GM20431 (cell line): ENCODE measurements at regions not wholly inside any gene's neighbourhood (a gene's known extent, or its start where the extent isn't known, plus 50 kb on each side); places are given as distances from the start of the nearest gene placed in this dataset.

Source experiments
- in situ Hi-C: fragments of 300-500 bp; cut with MseI, MboI; formaldehyde crosslinking; loops from one replicate; pipeline ENCODE4 v1.15.0; 2020; ENCODE audit warnings: low sequenced_read_pairs; ENCODE audit not compliant: unreplicated experiment

DNA sequence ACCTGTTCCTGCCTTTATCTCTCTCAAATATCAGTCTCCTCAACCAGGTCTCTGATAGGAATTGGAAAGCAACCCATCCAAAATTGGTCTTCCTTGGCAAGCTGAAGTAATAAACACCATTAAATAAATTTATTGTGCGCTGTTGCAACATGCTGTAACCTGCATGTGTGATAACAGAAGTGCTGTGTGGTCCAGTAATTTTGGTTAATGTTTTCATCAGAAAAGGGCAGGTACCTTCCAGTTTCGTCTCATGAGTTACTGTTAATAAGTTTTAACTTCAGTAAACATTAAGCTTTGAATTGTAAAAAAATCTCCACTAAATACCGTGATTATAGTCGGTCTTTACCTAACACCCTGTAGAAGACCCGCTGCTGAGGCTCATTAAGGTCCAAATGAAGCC lies 624.7 kb downstream of the TNS3 start:
- in situ Hi-C loops: no loop called here

DNA sequence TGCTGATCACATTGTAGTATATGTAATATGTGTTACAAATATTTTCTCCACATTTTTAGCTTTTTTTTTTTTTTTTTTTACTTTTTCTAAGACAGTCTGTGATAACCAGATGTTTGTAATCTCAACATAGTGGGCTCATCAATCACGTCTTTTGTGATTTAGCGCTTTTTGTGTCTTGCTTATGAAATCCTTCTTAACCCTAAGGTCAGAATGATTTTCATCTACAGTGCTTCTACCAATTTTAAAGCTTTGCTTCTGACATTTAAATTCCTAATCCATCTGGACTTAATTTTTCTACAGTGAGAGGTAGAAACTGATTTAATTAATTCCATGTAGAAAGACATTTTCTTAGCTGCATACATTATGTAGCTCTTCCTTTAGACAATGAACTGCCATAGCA lies 626.4 kb downstream of the TNS3 start:
- in situ Hi-C loops: no loop called here

- in situ Hi-C loops: no loop called here
Measured at GRCh38 chr7:46954181-46954580, 627.7 kb downstream of the TNS3 start.

- in situ Hi-C loops: no loop called here
Measured at GRCh38 chr7:46953008-46953407, 628.9 kb downstream of the TNS3 start.

GRCh38 chr7:46949270-46949931 lies 632.5 kb downstream of the TNS3 start:
- in situ Hi-C loops: no loop called here

DNA sequence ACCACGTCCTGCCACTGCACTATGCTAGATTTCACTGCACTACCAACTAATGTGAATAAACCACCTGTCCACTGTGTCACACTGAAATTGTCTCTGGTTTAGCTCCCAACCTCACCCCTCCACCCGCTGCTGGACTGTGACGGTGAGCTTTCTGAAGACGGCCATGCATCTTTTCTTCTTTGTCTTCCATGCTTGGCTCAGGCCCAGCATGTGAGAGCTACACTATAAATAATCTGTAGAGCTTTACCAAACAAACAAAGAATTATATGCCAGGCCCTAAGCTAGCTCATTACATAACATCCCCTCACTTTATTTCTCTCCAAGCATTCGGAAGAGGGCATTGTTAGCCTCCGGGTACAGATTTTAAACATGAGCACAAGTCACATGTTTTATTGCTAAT lies 633.2 kb downstream of the TNS3 start:
- in situ Hi-C loops: no loop called here

DNA sequence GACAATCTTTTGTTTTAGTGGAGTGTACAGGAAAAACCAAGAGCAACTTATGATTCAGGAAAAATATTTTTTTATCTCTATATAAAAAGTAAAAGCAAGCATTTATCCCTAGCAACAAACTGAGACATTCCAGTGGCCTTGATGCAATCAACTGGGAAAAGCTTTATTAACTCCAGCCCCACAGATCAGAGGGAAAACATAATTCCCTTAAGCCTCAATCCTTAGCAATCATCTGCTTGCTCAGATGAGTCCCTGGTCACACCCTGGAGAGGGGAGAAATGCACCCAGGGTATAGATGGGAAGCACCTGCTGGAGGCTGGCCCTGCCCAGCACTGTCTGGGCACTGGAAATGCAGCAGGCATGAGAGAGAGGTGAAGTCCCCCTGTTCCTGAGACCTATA lies 636.6 kb downstream of the TNS3 start:
- in situ Hi-C loops: no loop called here

GRCh38 chr7:46943996-46944395 lies 637.9 kb downstream of the TNS3 start:
- in situ Hi-C loops: no loop called here

- in situ Hi-C loops: no loop called here
Measured at GRCh38 chr7:46942574-46942973, 639.3 kb downstream of the TNS3 start.

DNA sequence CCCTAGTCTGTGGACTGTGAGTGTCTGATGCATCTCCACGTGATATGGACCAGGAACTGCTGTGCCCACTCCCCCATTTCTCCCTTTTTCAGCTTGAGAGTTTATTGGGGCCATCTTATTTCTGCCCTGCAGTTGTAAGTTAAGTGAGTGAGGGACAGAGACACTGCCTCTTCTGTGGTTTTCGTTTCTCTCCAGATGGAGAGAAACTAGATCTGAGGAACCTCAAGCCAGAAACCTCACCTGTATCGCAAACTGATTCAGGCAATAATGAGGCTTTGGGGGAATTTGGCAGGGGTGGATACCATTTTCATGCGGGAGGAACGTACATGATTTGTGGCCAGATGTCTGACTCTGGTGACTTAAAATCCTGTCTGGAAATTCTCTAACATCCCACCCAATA lies 641.7 kb downstream of the TNS3 start:
- in situ Hi-C loops: no loop called here

DNA sequence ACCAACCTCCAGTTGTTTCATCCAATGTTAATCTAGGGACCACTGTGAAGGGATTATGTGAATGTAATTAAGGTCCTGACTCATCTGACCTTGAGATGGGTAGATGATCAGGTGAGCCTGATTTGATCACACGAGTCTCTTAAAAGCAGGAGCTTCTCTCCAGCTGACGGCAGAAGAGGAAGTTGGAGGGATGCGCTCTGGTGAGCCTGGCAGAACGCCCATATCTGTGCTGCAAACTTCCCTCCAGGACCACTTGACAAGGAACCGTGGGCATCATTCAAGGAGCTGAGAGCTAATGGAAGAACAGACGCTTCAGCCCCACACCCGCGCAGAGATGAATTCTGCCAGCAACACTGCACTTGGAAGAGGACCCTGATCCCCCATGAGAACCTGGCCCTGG lies 642.4 kb downstream of the TNS3 start:
- in situ Hi-C loops: no loop called here

DNA sequence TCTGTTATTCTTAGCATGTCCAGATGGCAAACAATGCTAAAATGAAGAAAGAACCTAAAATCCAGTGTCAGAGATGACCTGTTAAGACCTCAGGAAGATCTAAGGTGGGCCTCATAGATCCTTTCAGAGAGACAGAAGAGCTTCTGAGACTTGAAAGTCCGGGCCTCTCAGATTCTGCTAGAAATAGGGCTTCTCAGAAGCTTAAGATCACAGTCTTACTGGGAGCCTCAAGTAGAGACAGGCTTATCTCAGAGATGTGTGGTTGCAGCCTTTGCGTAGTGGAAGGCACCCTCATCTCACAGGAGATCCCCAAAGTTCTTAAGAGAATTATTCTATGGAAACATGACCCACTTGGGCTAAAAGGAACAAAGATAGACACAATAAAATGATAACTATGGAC lies 642.8 kb downstream of the TNS3 start:
- in situ Hi-C loops: no loop called here

- in situ Hi-C loops: no loop called here
Measured at GRCh38 chr7:46937826-46938225, 644.1 kb downstream of the TNS3 start.

- in situ Hi-C loops: no loop called here
Measured at GRCh38 chr7:46934198-46934825, 647.6 kb downstream of the TNS3 start.

DNA sequence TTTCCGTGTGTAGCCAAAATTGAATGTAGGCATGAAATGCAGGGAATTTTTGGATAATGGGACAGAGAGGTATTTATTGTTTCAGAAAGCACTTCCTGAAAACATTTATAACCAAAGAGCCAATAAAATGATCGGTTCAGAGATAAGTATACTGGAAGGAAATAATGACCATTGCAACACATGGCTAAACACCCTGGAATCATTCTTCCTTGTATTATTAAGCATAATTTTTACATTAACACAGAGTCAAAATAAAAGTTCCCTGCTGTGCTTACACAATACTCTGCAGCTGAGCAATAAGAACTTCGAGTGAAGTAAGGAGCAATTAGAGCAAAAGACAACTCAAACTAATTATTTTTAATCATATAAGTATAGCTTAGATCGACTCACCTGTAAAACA lies 648.3 kb downstream of the TNS3 start:
- in situ Hi-C loops: no loop called here

GRCh38 chr7:46932676-46933424 lies 649.1 kb downstream of the TNS3 start:
- in situ Hi-C loops: no loop called here

GRCh38 chr7:46932306-46932675 lies 649.6 kb downstream of the TNS3 start:
- in situ Hi-C loops: no loop called here

GRCh38 chr7:46930366-46930765 lies 651.5 kb downstream of the TNS3 start:
- in situ Hi-C loops: no loop called here

- in situ Hi-C loops: no loop called here
Measured at GRCh38 chr7:46929359-46929758, 652.6 kb downstream of the TNS3 start.

DNA sequence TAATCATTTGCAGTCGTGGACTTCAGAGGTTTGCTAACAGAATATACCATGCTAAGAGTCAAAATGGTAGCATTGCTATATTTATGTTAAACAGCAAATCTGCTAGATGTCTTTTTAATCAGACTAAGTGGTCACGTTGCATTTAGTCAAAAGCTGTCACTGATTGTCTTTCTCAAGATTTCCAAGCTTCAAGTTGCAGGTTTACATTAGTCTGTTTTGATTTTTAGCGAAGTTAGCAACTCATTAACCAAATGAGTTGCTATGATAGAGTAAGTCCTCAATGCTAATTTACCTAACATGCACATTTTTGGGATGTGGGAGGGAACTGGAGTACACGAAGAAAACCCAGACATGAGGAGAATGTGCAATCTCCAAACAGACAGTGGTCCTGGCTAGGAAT lies 653.2 kb downstream of the TNS3 start:
- in situ Hi-C loops: no loop called here

- in situ Hi-C loops: no loop called here
Measured at GRCh38 chr7:46927131-46927810, 654.6 kb downstream of the TNS3 start.
